Glomerular visceral epithelial cell (primary cell): ENCODE measurements at regions not wholly inside any gene's neighbourhood (a gene's known extent, or its start where the extent isn't known, plus 50 kb on each side); places are given as distances from the start of the nearest gene placed in this dataset.

Experiments
- DNase-seq: peaks from one replicate; pipeline ENCODE4 v3.0.0-alpha.2; 2016; ENCODE audit errors: extremely low spot score

DNA sequence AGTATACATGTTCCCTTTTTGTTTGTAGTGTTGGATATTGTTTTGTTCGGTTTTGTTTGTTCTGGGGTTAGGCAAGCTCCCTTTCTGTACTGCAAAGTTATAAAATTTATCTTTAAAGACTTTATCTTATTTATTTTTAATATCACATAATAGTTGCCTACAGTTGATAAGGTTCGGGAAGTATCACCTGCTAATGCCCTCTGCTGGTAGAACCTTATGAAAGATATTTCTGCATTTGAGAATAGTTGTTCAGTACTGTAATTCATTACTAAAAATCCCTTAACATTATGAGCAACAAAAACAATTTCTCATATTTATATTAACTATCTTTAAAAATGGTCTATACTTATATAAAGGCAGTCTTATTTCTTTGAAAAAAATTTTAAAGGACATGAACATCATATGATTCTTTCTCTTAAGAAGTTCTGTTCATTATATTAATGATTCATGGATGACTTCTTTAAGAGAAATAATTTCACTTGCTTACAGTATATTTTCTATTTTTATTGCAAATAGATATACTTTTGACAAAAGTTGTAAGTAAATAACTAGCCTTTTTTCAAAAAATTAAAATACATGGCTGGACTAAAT, 1126.8 kb downstream of the SI start:
- no peak for DNase-seq

DNA sequence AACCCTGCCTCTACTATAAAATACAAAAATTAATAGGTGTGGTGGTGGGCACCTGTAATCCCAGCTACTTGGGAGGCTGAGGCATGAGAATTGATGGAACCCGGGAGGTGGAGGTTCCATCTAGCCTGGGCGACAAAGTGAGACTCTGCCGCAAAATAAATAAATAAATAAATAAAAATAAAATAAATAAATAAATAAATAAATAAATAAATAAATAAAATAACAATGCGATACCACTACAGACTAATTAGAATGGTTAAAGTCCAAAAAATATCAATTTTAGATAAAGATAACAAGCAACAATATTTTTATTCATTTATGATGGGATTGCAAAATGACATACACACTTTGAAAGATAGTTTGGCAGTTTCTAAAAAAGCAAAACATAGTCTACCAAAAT, 1131.5 kb downstream of the SI start:
- DNase-seq, result no peak

DNA sequence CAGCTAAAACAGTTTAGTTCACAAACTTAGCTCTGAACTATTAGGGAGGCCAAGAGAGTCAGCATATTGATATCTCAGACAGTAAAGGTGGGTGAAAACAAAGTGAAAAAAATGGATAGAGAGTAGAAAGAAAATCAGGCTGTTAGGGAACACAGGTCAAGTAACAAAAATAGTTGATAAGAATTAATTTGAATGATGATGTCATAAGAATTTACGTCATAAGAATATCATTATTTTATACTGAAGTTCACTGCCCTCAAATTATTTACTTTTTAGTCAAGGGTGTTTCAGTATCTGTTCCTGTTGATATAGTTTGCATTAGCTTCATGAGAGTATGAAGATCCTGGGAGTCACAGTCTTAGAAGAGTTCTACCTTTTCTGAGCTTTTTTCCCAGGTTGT, 1134.6 kb downstream of the SI start:
- no peak for DNase-seq

DNA sequence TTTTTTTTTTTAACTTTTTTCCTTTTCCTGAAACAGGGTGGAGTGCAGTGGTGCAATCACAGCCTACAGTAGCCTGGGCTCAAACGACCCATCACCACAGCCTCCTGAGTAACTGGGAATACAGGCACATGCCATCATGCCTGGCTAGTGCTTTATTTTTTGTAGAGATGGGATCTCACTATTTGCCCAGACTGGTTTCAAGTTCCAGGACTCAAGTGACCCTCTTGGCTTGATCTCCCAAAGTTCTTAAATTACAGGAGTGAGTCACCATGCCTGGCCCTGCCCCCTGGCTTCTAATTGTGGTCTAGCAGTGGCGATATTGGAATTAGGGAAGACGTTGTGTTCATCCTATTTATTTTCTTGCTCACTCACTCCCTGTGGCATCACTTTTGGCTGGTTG, 1138.4 kb downstream of the SI start:
- DNase-seq, result no peak

DNA sequence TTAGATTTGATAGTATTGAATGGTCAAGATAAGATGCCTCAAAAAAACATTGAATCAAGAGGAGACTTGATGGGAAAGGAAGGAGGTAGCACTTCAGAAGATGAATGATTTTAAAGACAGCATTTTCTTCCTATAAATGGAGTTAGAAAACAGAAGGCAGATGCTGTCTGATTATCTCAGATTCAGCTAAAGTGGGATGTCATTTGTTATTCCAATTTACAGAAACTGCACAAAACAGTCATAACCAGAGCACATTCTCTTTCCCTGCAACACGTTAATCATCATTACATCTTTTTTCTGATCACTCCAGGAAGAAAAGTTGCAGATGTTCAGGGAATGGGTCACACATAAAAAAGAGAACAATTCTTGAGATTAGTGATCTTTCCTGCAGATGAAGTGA, 1141.8 kb downstream of the SI start:
- DNase-seq, result no peak

DNA sequence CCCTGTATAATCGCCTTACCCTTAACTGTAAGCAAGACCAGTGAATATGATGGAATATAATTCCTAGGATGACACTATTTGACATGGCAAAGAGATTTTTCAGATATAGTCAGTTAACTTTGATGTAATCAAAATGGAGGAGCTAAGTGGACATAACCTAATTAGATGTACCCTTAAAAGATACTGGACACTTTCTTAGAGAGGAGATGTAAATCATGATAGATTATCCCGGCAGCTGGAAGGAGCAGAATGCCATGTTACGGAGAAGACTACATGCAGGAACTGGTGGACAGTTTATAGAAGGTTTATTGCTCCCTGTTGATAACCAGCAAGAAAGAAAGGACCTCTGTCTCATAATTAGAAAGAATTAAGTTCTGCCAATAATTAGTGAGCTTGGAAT, 1142.9 kb downstream of the SI start:
- DNase-seq, result no peak

DNA sequence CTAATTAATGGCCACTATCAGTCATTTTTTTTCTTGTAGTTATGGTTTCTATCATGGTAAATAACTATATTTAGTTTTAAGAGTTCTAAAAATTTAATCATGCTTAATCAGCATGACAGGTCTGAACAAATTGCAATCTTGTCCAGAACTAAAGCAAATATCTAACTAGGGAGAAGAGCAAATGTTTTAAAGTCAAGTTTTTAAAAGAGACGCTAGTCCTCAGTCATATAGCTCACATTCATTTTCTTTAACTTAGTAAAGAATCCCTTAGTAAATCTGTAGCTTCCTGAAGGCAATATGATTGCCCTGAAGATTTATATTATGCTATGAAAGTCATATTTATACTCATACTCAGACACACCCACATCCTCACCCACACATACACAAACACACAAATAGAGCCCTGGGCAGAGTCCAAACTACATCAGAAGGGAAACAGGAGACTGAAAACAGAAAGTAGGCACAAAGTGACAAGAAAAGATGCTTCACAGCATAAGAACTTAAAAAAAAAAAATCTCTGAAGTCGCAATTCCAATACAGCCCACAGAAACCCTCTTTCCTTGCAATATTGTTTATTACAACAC, 1149.1 kb downstream of the SI start:
- DNase-seq, result no peak

DNA sequence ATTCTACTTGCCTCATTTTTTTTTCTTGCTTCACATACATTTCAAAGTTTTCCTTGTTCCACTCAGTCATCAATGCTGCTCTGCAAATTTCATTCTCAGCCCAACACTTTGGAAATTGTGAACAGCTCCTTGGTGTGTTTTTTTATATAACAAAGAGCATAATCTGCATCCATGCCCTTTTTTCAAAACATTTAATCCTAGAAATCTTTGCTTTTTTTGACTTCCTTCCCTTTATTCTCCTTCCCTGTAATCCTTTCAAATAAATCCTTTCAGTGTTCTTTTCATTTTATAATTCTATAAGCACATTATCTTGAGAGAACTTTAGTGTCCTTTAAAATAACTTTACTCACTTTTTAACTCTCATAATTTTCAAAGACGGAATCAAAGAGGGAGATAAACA, 1150.8 kb downstream of the SI start:
- DNase-seq, result no peak

DNA sequence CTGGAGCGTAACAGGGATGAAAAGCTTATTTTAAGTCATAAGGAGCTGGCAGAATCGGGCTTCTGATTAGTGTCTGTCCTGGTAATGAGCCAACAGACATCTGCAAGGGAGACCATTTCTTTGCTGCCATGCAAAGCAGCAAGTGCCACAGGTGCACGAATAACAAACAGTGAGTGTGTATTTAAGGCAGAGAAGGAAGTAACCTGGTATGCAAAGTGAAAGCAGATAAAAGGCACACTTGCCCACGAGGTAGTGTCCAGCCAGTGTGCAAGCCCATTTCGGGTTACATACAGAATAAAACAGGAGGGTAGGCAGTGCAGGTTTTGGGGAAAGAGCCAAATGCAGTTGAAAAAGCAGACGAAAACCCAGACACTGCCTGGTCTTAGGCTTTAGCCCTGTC, 1153.7 kb downstream of the SI start:
- no peak for DNase-seq

DNA sequence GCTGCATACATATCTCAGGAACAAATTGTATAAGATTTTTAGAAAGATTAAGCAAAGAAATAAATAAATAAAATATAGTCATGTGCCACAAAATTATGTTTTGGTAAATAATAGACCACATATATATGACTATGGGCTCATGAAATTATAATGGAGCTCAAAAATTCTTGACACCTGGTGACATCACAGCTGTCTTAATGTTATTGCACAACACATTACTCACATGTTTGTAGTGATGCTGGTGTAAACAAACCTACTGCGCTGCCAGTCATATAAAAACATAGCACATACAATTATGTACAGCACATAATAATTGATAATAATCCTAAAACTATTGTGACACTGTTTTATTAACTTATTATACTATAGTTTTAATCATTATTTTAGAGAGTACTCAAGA, 1159.1 kb downstream of the SI start:
- no peak for DNase-seq

DNA sequence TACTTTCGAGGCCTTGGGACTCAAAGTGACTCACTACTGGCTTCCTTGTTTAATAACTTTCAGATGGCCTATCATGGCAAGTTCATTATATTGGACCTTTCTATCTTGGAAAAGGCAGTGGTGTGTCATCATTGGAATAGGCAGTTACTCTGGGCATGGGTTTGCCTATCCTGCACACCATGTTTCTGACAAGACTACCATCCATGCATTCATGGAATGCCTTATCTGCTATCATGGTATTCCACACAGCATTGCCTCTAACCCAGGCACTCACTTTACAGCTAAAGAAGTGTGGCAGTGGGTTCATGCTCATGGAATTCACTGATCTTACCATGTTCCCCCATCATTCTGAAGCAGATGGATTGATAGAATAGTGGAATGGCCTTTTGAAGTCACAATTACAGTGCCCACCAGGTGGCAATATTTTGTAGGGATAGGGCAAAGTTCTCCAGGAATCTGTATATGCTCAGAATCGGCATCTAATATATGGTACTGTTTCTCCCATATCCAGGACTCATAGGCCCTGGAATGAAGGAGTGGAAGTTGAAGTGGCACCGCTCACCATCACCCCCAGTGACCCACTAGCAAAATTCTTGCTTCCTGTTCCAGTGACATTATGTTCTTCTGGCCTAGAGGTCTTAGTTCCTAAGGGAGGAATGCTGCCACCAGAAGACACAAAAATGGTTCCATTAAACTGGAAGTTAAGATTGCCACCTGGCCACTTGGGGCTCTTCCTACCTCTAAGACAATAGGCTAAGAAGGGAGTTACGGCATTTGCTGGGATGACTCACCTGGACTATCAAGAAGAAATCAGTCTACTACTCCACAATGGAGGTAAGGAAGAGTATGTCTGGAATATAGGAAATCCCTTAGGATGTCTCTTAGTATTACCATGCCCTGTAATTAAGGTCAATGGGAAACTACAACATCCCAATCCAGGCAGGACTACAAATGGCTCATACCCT, 1161.4 kb downstream of the SI start:
- DNase-seq, result peak; percentile 9

DNA sequence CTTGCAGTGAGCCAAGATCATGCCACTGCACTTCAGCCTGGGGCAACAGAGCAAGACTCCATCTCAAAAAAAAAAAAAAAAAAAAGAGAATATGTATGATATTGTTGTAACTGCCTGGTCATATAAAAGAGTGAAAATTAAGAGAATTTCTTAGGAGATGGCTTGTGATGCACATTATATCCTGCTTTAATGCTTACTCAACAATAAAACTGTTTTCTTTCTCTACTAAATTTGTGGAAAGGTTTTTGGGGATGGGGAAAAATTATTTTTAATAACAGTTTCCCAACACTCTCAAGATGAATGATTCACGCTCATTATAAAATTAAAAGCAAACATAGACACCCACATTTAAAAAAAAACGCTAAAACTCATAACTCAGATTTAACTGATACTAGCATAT, 1163.0 kb downstream of the SI start:
- DNase-seq, result no peak

DNA sequence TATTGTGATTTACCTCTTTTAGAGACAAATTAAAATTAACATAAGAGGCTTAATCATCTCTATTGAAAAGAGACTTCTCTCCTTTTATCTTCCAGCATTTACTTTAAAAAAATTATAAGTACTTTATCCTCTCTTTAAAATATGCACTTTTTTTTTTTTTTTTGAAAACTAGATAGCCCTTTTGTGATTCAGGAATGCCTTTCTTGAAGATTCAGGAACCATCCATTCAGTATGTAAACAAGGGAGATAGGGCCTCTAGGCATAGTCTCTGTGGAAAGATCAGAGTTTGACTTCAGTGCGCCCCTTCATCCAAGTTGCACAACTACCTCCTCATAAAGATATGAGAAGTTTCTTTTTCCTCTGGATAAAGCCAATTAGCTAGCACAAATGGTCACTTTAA, 1163.7 kb downstream of the SI start:
- DNase-seq, result no peak

DNA sequence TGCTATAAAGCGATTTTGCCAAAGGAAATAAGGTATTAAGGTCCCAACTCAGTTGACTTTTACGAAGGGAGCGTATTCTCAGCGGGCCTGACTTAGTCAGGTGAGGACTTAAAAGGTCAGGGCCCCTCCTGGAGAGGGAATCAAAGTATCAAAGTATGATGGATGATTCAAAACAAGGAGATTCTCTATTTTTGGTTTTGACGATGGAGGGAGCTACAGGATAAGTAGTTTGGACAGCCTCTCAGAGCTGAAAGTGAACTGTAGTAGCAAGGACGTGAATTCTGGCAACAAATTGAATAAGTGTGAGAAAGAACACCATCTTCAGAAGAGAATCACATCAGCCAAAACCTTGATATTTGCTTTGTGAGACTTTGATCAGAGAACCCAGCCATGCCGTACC, 1186.5 kb downstream of the SI start:
- no peak for DNase-seq

DNA sequence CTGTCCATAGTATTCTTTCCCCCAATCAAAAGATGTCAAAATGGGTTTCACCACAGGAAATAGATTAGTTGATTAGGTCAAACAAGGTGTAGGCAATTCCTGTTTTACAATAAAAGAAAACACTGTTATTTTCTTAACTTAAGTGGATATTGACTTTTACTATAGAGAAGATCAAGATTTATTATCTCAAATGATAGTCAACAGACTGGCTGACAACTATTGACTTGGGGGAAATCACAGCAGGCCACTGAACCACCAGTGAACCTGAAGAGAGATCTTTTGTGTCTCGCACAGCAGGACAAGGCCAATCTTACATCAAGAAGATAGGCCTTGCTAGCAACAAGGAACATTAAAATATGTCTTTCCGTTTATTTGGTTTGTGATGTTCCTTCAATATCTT, 1187.6 kb downstream of the SI start:
- DNase-seq, result no peak

DNA sequence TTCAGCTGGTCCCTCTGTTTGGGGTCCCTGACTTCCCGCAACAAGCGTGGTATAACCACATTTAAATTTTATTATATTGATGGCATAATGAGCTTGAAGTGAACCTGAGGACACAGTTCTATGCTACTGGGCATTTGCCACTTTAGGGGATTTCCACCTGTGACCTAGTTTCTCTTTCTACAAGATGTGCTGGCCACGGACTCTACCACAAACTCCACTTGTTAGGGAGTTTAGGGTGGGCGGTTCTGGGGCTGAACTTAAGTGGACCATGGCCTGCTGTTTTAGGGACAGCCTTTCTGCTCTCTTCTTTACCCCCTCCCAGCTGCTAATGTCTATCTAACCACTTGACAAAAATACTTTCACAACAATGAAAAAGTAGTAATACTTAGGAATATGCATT, 1199.1 kb downstream of the SI start:
- DNase-seq, result peak; percentile 1

DNA sequence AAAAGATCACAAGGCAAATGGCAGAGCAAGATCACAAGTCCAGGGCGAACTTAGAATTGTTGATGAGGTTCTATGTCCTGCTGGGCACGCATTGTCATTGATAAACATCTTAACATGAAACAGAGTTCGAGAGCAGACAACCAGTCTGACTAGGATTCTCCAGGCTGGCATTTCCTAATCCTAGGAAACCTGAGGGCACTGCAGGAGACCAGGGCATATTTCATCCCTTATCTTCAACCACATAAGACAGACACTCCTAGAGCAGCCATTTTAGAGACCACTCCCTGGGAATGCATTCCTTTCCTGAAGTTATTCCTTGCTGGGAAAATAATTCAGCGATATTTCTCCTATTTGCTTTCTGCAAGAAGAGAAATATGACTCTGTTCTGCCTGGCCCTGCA, 1199.9 kb downstream of the SI start:
- no peak for DNase-seq

DNA sequence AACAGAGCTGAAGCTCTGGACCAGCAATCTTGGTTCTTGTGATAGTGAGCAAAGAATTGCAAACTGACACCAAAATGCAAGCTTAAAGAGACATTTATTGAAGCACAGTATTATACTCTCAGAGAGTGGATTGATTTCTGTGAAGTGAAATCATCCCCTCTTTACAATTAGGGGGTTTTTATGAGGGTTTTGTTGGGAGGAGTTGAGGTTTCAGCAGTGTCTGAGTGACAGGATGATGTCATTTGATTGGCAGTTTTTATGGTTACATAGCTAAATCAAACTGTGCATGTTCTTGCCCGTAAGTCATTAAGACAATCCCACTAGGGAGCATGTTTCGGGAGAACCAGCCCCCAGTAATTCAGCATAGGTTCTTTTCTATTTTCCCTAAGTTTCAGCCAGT, 1200.5 kb downstream of the SI start:
- DNase-seq, result no peak

DNA sequence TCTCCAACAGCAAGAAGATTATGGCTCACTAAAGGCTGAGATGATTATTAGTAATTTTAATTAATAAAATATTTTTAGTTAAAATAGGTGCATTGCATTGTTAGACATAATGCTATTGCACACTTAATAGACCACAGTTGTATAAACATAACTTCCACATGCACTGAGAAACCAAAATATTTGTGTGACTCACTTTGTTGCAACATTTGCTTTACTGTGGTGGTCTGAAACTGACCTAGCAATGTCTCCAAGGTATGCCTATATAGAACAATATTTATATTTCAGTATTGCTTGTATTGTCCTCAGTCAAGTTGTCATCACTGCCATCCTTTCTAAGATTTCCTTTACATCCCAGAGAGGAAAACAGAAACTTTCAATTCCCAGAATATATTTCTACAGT, 1215.2 kb downstream of the SI start:
- no peak for DNase-seq

DNA sequence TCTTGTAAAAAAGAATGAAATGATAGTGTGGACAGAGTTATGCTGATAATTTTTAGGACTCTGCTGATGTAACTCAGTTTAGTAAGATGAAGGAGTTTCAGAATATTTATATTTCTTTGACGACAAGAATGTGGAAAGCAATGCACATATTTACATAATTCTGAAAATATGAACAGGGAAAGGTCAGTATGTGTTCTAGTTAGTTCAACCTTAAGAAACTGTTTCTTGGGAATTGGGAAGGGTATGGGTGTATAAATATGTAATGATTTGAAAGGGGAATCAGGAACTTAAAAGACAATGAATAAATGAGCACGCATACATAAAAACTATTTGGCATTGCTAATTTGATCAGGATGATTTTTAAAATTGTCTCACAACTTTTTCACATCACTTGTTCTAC, 1226.1 kb downstream of the SI start:
- DNase-seq, result no peak

DNA sequence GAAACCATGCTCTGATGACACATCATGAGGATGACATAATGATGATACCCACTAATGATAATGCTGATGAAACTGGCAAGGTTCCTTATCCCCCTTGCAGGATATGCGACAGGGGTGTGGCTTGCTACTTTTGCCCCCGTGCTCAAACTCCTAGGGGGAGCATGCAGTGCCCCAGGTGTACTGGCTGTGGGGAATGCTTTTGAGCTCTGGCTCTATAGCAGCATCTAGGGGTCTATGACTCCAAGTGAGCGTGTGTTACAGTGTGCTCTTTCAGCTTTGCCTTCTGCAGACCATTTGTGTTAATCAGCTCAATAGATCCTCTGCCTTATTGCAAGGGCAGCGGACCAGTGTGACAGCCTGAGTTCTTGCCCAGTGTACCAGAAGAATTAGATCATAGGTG, 1239.5 kb downstream of the SI start:
- no peak for DNase-seq

DNA sequence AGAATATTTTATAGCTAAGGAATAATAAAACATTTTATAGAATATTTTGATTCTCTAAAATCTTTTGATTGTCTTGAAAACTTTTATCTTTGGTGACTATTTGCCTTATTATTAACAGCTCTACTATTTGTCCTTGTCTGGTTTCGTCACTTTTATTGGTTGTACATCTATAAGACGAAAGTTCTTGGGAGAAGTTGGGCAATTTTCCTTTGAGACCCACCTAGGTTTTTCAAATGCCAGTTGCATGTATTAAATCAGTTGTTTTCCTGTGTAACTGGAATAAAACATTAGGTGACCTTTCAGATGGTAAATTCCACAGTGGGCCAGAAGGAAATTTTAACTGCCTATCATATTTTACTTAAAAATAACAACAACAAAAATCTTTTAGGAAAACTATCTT, 1245.7 kb downstream of the SI start:
- no peak for DNase-seq

DNA sequence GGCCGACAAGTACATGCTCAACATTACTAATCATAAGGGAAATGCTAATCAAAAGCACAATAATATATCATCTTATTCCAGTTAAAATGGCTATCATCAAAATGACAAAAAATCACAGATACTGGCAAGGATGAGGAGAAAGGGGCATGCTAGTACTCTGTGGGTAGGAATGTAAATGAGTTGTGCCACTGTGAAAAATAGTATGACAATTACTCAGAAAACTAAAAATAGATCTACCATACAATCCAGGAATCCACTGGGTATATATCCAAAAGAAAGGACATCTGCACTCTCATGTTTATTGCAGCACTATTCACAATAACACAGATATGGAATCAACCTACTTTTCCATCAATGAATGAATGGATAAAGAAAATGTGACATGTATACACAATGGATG, 1256.5 kb downstream of the SI start:
- no peak for DNase-seq
